Right atrium auricular region (tissue), 2 donors: ENCODE measurements at regions not wholly inside any gene's neighbourhood (a gene's known extent, or its start where the extent isn't known, plus 50 kb on each side); places are given as distances from the start of the nearest gene placed in this dataset.
A peak's percentile ranks its signal among the peaks of the same experiment; 100 is the strongest.

Experiments
- DNase-seq: peaks from one replicate; pipeline ENCODE4 v3.0.0-alpha.2; 2019; ENCODE audit warnings: low spot score
- H3K27ac ChIP-seq, 2 donors: fragments of 200-600 bp; sonication (generic); 1 replicate in 1 of 2; 2 replicates in 1 of 2; pipeline ENCODE4 v1.5.1; 2016 to 2019
- H3K27me3 ChIP-seq, 2 donors: fragments of 200-600 bp; sonication (generic); one replicate each; pipeline versions ENCODE4 v1.5.1 to v1.6.0; 2017 to 2019
- H3K36me3 ChIP-seq: fragments of 200-600 bp; sonication (generic); one replicate; pipeline ENCODE4 v1.5.1; 2016
- H3K4me1 ChIP-seq, 2 donors: fragments of 200-600 bp; sonication (generic); one replicate each; pipeline versions ENCODE4 v1.5.1 to v1.6.0; 2017 to 2019
- H3K4me3 ChIP-seq, 2 donors: fragments of 200-600 bp; sonication (generic); 1 replicate in 1 of 2; 2 replicates in 1 of 2; pipeline ENCODE4 v1.5.1; 2017 to 2019; ENCODE audit warnings: mild to moderate bottlenecking in 1 of 2, moderate library complexity in 1 of 2
- H3K9me3 ChIP-seq, 2 donors: fragments of 200-600 bp; sonication (generic); one replicate each; pipeline ENCODE4 v1.5.1; 2019
- TF ChIP-seq, protein P1 (sequence below), 2 donors: fragments of 200-600 bp; sonication (generic); IDR thresholded peaks; one replicate each; pipeline ENCODE4 v1.5.1; 2019; ENCODE audit warnings: antibody characterized with exemption in 2 of 2

DNA sequence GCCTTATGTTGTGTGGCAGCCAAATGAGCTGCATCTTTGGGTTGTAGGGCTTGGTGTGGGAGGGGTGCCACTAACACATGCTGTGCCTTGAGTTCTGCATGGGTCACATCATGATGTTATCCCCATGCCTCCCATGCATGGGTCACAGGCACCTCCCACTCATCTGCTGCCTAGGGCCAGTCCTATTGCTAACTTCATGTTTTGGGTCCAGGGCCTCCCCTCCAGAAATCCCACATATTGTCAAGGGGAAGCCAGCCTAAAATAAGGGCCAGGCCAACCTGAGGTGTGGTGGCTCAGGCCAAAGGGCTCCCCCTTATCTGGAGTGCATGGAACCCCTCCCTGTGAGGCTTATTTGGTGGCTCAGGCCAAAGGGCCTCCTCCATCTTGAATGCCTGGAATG, 299.0 kb downstream of the RPS24 start:
- DNase-seq, result peak; percentile 56
- Histone ChIP-seq H3K4me1 (peaks cover 0 to 20% of the 10 kb centered on the region in 2 donors), H3K36me3 (no peaks in the 10 kb centered on the region), H3K9me3 (no peaks in the 10 kb centered on the region), H3K27ac (no peak overlapping the region), H3K4me3 (no peak overlapping the region), H3K27me3 (no peaks in the 10 kb centered on the region)
- TF ChIP-seq, protein P1, sequence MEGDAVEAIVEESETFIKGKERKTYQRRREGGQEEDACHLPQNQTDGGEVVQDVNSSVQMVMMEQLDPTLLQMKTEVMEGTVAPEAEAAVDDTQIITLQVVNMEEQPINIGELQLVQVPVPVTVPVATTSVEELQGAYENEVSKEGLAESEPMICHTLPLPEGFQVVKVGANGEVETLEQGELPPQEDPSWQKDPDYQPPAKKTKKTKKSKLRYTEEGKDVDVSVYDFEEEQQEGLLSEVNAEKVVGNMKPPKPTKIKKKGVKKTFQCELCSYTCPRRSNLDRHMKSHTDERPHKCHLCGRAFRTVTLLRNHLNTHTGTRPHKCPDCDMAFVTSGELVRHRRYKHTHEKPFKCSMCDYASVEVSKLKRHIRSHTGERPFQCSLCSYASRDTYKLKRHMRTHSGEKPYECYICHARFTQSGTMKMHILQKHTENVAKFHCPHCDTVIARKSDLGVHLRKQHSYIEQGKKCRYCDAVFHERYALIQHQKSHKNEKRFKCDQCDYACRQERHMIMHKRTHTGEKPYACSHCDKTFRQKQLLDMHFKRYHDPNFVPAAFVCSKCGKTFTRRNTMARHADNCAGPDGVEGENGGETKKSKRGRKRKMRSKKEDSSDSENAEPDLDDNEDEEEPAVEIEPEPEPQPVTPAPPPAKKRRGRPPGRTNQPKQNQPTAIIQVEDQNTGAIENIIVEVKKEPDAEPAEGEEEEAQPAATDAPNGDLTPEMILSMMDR (IDR thresholded peaks at IDR 0.05), result no peak

- no peak overlapping the region for H3K27ac ChIP-seq
- TF ChIP-seq, protein P1 (IDR thresholded peaks at IDR 0.05), result no peak
- peaks cover 0 to 20% of the 10 kb centered on the region in 2 donors for H3K4me1 ChIP-seq
- peak; percentile 21 for DNase-seq
- H3K36me3 ChIP-seq, result no peaks in the 10 kb centered on the region
- no peaks in the 10 kb centered on the region for H3K9me3 ChIP-seq
- H3K27me3 ChIP-seq, result no peaks in the 10 kb centered on the region
- H3K4me3 ChIP-seq, result no peak overlapping the region
Observed at GRCh38 chr10:78333362-78334143, 299.9 kb downstream of the RPS24 start.

GRCh38 chr10:78335371-78335690, 301.7 kb downstream of the RPS24 start:
- Histone ChIP-seq H3K4me1 (peaks cover 0 to 20% of the 10 kb centered on the region in 2 donors), H3K9me3 (no peaks in the 10 kb centered on the region), H3K27ac (no peak overlapping the region), H3K27me3 (no peaks in the 10 kb centered on the region), H3K4me3 (no peak overlapping the region), H3K36me3 (no peaks in the 10 kb centered on the region)
- peak; percentile 26 for DNase-seq
- TF ChIP-seq, protein P1 (IDR thresholded peaks at IDR 0.05), result no peak

DNA sequence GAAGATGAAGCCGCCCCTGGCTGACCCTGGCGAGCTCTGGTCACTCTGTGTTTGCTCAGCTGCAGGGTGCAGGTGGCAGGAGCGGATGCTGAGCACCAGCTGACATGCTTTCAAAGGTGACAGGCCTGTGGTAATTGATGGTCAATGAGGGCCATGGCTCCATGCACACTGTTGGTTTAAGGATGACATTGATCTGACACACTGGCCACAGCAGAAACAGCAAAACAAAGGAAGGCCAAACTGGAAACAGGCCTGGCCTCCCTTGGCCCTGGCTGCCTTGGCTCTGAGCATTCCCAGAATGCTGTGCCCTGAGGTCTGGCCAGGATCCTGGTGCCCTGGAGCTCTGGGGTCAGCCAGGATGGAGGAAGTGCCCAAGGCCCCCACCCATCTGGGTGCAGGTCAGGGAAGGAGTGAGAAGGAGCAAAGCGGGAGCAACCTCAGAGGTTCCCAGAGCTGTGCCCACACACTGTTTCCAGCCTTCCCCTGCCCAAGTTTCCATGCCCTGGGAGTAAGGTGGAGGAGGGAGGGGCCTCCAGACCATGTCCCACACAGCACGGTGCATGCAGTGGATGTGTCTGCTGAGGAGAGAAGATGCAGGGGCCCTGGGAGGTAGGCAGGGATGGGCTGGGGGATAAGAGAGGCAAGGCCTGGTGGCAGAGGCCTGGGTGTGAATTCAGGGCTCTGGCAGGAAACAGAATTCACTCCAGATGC, 302.2 kb downstream of the RPS24 start:
- no peaks in the 10 kb centered on the region for H3K9me3 ChIP-seq
- H3K4me1 ChIP-seq, result peaks cover 0 to 20% of the 10 kb centered on the region in 2 donors
- H3K36me3 ChIP-seq, result no peaks in the 10 kb centered on the region
- H3K4me3 ChIP-seq, result no peak overlapping the region
- peak overlapping the region in 1 of 2 donors; percentile 27 for H3K27ac ChIP-seq
- H3K27me3 ChIP-seq, result no peaks in the 10 kb centered on the region
- TF ChIP-seq, protein P1 (IDR thresholded peaks at IDR 0.05), result no peak
- DNase-seq, result peak; percentile 58

- peak; percentile 57 for DNase-seq
- Histone ChIP-seq H3K4me1 (peaks cover 0 to 18% of the 10 kb centered on the region in 2 donors), H3K27ac (peak overlapping the region in 1 of 2 donors; percentile 27)
Observed at GRCh38 chr10:78336402-78336791, 302.7 kb downstream of the RPS24 start.

More at GRCh38 chr10:78336402-78336791, 302.7 kb downstream of the RPS24 start:
- TF ChIP-seq, protein P1 (IDR thresholded peaks at IDR 0.05), result no peak
- H3K9me3 ChIP-seq, result no peaks in the 10 kb centered on the region
- H3K36me3 ChIP-seq, result no peaks in the 10 kb centered on the region
- no peak overlapping the region for H3K4me3 ChIP-seq
- H3K27me3 ChIP-seq, result no peaks in the 10 kb centered on the region
